Activated naive CD4-positive, alpha-beta T cell treated with anti-CD3 and anti-CD28 coated beads, Interleukin-2, amount 50 U/mL, for 72 hours (primary cell): ENCODE measurements at regions not wholly inside any gene's neighbourhood (a gene's known extent, or its start where the extent isn't known, plus 50 kb on each side); places are given as distances from the start of the nearest gene placed in this dataset.

Source experiments
- ATAC-seq, 2 donors: fragments of 150-1000 bp; cut with Tn5 transposase; 2 replicates each; pipeline ENCODE4 v1.10.0; 2021; ENCODE audit warnings: mild to moderate bottlenecking in 2 of 2, moderate library complexity in 2 of 2
- DNase-seq, 2 donors: peaks; one replicate each; pipeline ENCODE4 v3.0.0; 2021 to 2022; ENCODE audit warnings: low spot score in 2 of 2
- H3K27ac Mint-ChIP-seq, 2 donors: one replicate each; pipeline ENCODE4 v1.8.0; 2022; ENCODE audit warnings: mild to moderate bottlenecking in 2 of 2, mixed read lengths in 2 of 2
- H3K36me3 Mint-ChIP-seq, 2 donors: one replicate each; pipeline ENCODE4 v1.8.0; 2022; ENCODE audit warnings: mixed read lengths in 2 of 2
- H3K9me3 Mint-ChIP-seq, 2 donors: one replicate each; pipeline ENCODE4 v1.8.0; 2022; ENCODE audit warnings: mixed read lengths in 2 of 2

- H3K9me3 Mint-ChIP-seq, result peaks cover 5% of the 10 kb centered on the region in 2 donors
- ATAC-seq, result no peak
- DNase-seq, result peak in 1 of 2 donors; percentile 14
- peaks cover 0 to 5% of the 10 kb centered on the region in 2 donors for H3K36me3 Mint-ChIP-seq
- H3K27ac Mint-ChIP-seq, result no peak overlapping the region
Observed at GRCh38 chr2:239459056-239459455, 58.2 kb upstream of the HDAC4 start.

GRCh38 chr2:239457586-239458445 is 57.0 kb upstream of the HDAC4 start:
- H3K27ac Mint-ChIP-seq, result peak overlapping the region in 1 of 2 donors; percentile 29
- peaks cover 9 to 14% of the 10 kb centered on the region in 2 donors for H3K9me3 Mint-ChIP-seq
- no peak for DNase-seq
- H3K36me3 Mint-ChIP-seq, result peaks cover 0 to 5% of the 10 kb centered on the region in 2 donors
- no peak for ATAC-seq

- H3K36me3 Mint-ChIP-seq, result peaks cover 5% of the 10 kb centered on the region in 2 donors
- DNase-seq, result no peak
- peaks cover 13 to 15% of the 10 kb centered on the region in 2 donors for H3K9me3 Mint-ChIP-seq
- ATAC-seq, result no peak
- no peak overlapping the region for H3K27ac Mint-ChIP-seq
Observed at GRCh38 chr2:239456940-239457339, 56.1 kb upstream of the HDAC4 start.

- DNase-seq, result no peak
Observed at GRCh38 chr2:239455436-239456203, 54.8 kb upstream of the HDAC4 start.

GRCh38 chr2:239454507-239454906 is 53.7 kb upstream of the HDAC4 start:
- DNase-seq (no peak), ATAC-seq (peak in 1 of 2 donors; percentile 48)
- peaks cover 15 to 23% of the 10 kb centered on the region in 2 donors for H3K9me3 Mint-ChIP-seq
- no peak overlapping the region for H3K27ac Mint-ChIP-seq
- H3K36me3 Mint-ChIP-seq, result peaks cover 5 to 8% of the 10 kb centered on the region in 2 donors

More at GRCh38 chr2:239455436-239456203, 54.8 kb upstream of the HDAC4 start:
- ATAC-seq, result no peak
- Mint-ChIP-seq H3K9me3 (peaks cover 15 to 23% of the 10 kb centered on the region in 2 donors), H3K36me3 (peaks cover 5 to 8% of the 10 kb centered on the region in 2 donors), H3K27ac (no peak overlapping the region)
